Colonic mucosa (tissue), 4 donors: ENCODE measurements at regions not wholly inside any gene's neighbourhood (a gene's known extent, or its start where the extent isn't known, plus 50 kb on each side); places are given as distances from the start of the nearest gene placed in this dataset.

ENCODE experiments used
- DNase-seq: peaks from one replicate; pipeline ENCODE4 v3.0.0-alpha.2; 2020
- H3K27ac ChIP-seq: fragments of 200-600 bp; one replicate; pipeline ENCODE4 v1.8.0; 2021
- H3K27me3 ChIP-seq: fragments of 200-600 bp; one replicate; pipeline ENCODE4 v1.8.0; 2021
- H3K36me3 ChIP-seq: fragments of 200-600 bp; one replicate; pipeline ENCODE4 v1.8.0; 2021
- H3K4me1 ChIP-seq: fragments of 200-600 bp; one replicate; pipeline ENCODE4 v1.8.0; 2021; ENCODE audit warnings: mild to moderate bottlenecking
- H3K4me3 ChIP-seq: fragments of 200-600 bp; one replicate; pipeline ENCODE4 v1.8.0; 2021
- H3K9ac ChIP-seq, 2 donors: one replicate each; pipeline ENCODE4 v1.7.0; 2013; ENCODE audit warnings: control low read depth in 2 of 2, low read depth in 2 of 2, low read length in 2 of 2
- H3K9me3 ChIP-seq: fragments of 200-600 bp; one replicate; pipeline ENCODE4 v1.8.0; 2021
- CTCF ChIP-seq: fragments of 200-600 bp; IDR thresholded peaks from one replicate; pipeline ENCODE4 v1.8.0; 2022; ENCODE audit warnings: antibody characterized with exemption, mild to moderate bottlenecking
- intact Hi-C: fragments of 100-400 bp; cut with DNase I; formaldehyde crosslinking; loops from one replicate; pipeline ENCODE4 v1.14.1; 2022
- donor health status: healthy.
- donor health status: DM: no; HTN: no; CAD: no.
- donor health status: DM: no; HTN: no; CAD: no.

- H3K36me3 ChIP-seq = no peaks in the 10 kb centered on the region
- DNase-seq = no peak
- H3K4me3 ChIP-seq = no peak overlapping the region
- intact Hi-C loops = no loop called here
- no peak overlapping the region for H3K27ac ChIP-seq
- H3K27me3 ChIP-seq = no peaks in the 10 kb centered on the region
- no peak overlapping the region for H3K9ac ChIP-seq
- no peak for TF ChIP-seq CTCF
- H3K4me1 ChIP-seq = no peaks in the 10 kb centered on the region
- H3K9me3 ChIP-seq = no peaks in the 10 kb centered on the region
Measured at GRCh38 chrX:7214251-7214650, 66.3 kb upstream of the PUDP start.

- intact Hi-C loops = no loop called here
- no peak for TF ChIP-seq CTCF
- H3K4me3 ChIP-seq = no peak overlapping the region
- no peak overlapping the region for H3K9ac ChIP-seq
- H3K9me3 ChIP-seq = no peaks in the 10 kb centered on the region
- DNase-seq = no peak
- no peaks in the 10 kb centered on the region for H3K4me1 ChIP-seq
- H3K36me3 ChIP-seq = no peaks in the 10 kb centered on the region
- H3K27me3 ChIP-seq = no peaks in the 10 kb centered on the region
- H3K27ac ChIP-seq = no peak overlapping the region
Measured at GRCh38 chrX:7205037-7205577, 57.2 kb upstream of the PUDP start.

- intact Hi-C loops = no loop called here
- Histone ChIP-seq H3K27me3 (no peaks in the 10 kb centered on the region), H3K9me3 (no peaks in the 10 kb centered on the region), H3K4me3 (no peak overlapping the region), H3K4me1 (no peaks in the 10 kb centered on the region), H3K9ac (no peak overlapping the region), H3K27ac (no peak overlapping the region), H3K36me3 (no peaks in the 10 kb centered on the region)
- no peak for TF ChIP-seq CTCF
- DNase-seq = no peak
Measured at GRCh38 chrX:7204619-7205018, 56.7 kb upstream of the PUDP start.

GRCh38 chrX:7202206-7202605 lies 54.3 kb upstream of the PUDP start:
- H3K27me3 ChIP-seq = no peaks in the 10 kb centered on the region
- H3K4me3 ChIP-seq = no peak overlapping the region
- no peaks in the 10 kb centered on the region for H3K9me3 ChIP-seq
- no peak for TF ChIP-seq CTCF
- H3K27ac ChIP-seq = no peak overlapping the region
- no peak for DNase-seq
- H3K36me3 ChIP-seq = no peaks in the 10 kb centered on the region
- no peak overlapping the region for H3K9ac ChIP-seq
- H3K4me1 ChIP-seq = no peaks in the 10 kb centered on the region
- intact Hi-C loops = no loop called here

GRCh38 chrX:7201496-7201895 lies 53.5 kb upstream of the PUDP start:
- H3K4me1 ChIP-seq = no peaks in the 10 kb centered on the region
- no peak for DNase-seq
- no peak overlapping the region for H3K27ac ChIP-seq
- no peak overlapping the region for H3K4me3 ChIP-seq
- H3K27me3 ChIP-seq = no peaks in the 10 kb centered on the region
- no peak for TF ChIP-seq CTCF
- no peaks in the 10 kb centered on the region for H3K9me3 ChIP-seq
- intact Hi-C loops = no loop called here
- no peak overlapping the region for H3K9ac ChIP-seq
- no peaks in the 10 kb centered on the region for H3K36me3 ChIP-seq

- Histone ChIP-seq H3K36me3 (no peaks in the 10 kb centered on the region), H3K27ac (no peak overlapping the region), H3K27me3 (no peaks in the 10 kb centered on the region), H3K9ac (no peak overlapping the region), H3K4me3 (no peak overlapping the region), H3K4me1 (no peaks in the 10 kb centered on the region), H3K9me3 (no peaks in the 10 kb centered on the region)
- no peak for DNase-seq
- TF ChIP-seq CTCF = no peak
- intact Hi-C loops = no loop called here
Measured at GRCh38 chrX:7198499-7198898, 50.5 kb upstream of the PUDP start.
